MG63 (cell line): ENCODE measurements at regions not wholly inside any gene's neighbourhood (a gene's known extent, or its start where the extent isn't known, plus 50 kb on each side); places are given as distances from the start of the nearest gene placed in this dataset.

Source experiments
- DNase-seq: peaks from one replicate; pipeline ENCODE4 v3.0.0-alpha.2; 2020
- H3K27me3 ChIP-seq: fragments of 250-450 bp; sonication (Bioruptor Pico); 2 replicates; pipeline ENCODE4 v1.5.1; 2020; ENCODE audit warnings: mild to moderate bottlenecking, moderate library complexity
- H3K36me3 ChIP-seq: fragments of 250-450 bp; sonication (Bioruptor Pico); 2 replicates; pipeline ENCODE4 v1.5.1; 2020; ENCODE audit warnings: mild to moderate bottlenecking, moderate library complexity
- H3K4me3 ChIP-seq: fragments of 250-450 bp; sonication (Bioruptor Pico); 2 replicates; pipeline ENCODE4 v1.5.1; 2020; ENCODE audit warnings: mild to moderate bottlenecking, moderate library complexity
- H3K9me3 ChIP-seq: fragments of 250-450 bp; sonication (Bioruptor Pico); 2 replicates; pipeline ENCODE4 v1.5.1; 2020; ENCODE audit warnings: mild to moderate bottlenecking, moderate library complexity

DNA sequence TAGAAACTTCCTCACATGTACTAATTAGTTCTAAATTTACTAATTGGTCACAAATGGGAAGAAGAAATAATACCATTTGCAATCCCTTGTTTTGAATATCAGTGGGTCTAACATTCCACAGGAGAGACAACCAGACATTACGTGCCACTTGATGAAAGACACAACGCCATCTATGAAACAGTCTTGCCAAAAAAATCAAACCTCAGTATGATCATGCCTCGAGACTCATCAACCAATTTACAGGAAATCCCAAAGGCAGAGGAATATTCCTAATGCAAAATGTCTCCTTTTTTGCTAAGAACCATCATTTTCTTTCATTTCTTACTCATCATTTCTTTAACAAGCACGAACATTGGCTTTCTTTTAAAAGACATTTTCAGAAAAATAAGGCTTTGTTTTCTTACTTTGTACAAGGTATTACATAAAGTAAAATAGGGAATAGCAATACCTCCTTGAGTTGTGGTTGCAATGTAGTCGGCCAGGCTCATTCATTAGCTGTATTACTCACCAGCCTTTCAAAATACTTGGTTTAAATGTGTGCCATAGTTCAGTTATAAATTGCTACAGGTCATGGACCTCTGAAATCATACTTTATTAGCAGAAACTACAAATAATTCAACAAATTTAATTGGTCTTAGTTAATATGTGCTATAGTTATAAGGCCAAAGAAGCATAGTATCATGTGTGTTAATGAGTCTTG lies 436.2 kb upstream of the FLRT2 start:
- Histone ChIP-seq H3K9me3 (no peaks in the 10 kb centered on the region), H3K36me3 (no peaks in the 10 kb centered on the region), H3K4me3 (no peak overlapping the region), H3K27me3 (no peaks in the 10 kb centered on the region)
- DNase-seq, result no peak

DNA sequence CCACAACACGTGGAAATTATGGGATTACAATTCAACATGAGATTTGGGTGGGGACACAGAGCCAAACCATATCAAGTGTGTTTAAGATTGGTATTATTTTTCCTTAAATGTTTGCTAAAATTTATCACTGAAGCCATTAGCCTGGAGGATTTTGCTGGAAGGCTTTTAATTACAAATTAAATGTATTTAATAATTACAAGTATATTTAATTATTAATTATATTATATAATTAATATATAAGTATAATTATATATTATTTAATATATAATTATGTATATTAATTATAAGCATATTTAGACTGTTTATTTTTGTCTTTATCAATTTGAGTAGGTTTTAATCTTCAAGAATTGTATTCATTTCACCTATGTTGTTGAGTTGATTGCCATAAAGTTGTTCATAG lies 427.4 kb upstream of the FLRT2 start:
- no peaks in the 10 kb centered on the region for H3K36me3 ChIP-seq
- no peaks in the 10 kb centered on the region for H3K9me3 ChIP-seq
- H3K4me3 ChIP-seq, result no peak overlapping the region
- DNase-seq, result no peak
- H3K27me3 ChIP-seq, result no peaks in the 10 kb centered on the region

DNA sequence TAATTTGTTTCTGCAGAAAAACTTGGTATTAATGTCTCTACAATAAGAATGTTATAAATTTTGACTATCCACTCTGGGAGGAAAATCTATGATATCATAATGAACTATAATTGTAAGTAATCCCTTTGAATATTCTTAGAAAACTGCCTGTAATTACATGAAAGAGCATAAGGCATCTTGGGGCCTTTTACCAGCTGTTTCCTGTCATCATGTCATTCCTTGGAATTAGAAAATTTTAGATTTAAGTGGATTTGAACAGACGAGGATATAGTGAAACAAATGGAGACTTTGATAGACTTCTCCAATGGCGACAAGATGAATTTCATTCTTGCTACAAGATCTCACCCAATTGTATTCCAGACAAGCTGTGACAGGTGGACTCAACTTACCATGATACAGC lies 423.4 kb upstream of the FLRT2 start:
- no peaks in the 10 kb centered on the region for H3K27me3 ChIP-seq

DNA sequence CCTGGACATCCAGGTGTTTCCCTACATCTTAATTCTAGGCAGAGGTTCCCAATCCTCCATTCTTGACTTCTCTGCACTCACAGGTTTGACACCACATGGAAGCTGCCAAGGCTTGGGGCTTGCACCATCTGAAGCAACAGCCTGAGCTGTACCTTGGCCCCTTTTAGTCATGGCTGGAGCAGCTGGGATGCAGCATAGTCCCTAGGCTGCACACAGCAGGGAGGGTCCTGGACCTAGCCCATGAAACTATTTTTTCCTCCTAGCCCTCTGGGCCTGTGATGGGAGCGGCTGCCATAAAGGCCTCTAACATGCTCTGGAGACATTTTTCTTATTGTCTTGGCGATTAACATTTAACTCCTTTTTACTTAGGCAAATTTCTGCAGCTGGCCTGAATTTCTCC lies 417.2 kb upstream of the FLRT2 start:
- Histone ChIP-seq H3K4me3 (no peak overlapping the region), H3K27me3 (no peaks in the 10 kb centered on the region), H3K36me3 (no peaks in the 10 kb centered on the region), H3K9me3 (no peaks in the 10 kb centered on the region)
- DNase-seq, result no peak

More for the DNA sequence above, 423.4 kb upstream of the FLRT2 start:
- no peaks in the 10 kb centered on the region for H3K9me3 ChIP-seq
- no peaks in the 10 kb centered on the region for H3K36me3 ChIP-seq
- H3K4me3 ChIP-seq, result no peak overlapping the region
- no peak for DNase-seq

DNA sequence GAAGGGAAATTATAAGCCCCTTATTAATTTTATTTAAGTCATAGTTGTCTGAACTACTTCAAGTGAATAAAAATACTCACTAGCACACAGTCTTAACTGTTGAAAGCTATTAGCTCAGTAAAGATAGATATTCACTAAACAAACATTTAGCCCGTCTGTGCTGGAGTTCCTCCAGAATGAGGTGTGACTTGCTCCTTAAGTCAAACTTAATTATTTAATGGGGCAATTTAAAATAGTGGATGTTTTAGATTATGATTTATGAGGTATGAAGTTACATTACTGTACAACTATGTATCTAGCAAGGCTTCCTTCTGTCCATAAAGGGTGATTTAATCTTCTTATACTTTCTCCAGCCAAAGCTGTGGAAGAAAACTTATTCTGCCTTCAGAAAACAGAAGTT lies 414.0 kb upstream of the FLRT2 start:
- no peak for DNase-seq
- H3K36me3 ChIP-seq, result no peaks in the 10 kb centered on the region
- H3K9me3 ChIP-seq, result no peaks in the 10 kb centered on the region
- H3K4me3 ChIP-seq, result no peak overlapping the region
- H3K27me3 ChIP-seq, result no peaks in the 10 kb centered on the region

DNA sequence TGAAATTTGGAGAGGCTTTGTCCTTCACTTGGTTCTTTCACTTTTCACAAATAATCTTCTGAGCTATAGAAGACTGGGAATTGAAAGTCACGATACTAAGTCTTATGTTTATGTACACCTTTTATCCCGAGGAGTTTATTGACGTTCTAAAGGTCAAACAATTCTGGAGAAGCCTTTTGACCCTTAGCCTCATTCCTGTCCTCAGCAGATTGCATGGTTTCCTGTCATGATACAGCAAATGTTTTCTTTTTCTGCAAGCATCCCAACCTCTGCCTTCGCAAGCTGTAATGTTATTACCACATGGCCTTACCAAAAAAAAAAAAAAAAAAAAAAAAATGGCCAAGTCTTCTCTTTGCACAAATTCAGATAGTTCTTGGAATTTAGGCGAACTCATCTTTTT lies 411.7 kb upstream of the FLRT2 start:
- Histone ChIP-seq H3K36me3 (no peaks in the 10 kb centered on the region), H3K9me3 (no peaks in the 10 kb centered on the region), H3K4me3 (no peak overlapping the region), H3K27me3 (no peaks in the 10 kb centered on the region)
- DNase-seq, result no peak

- Histone ChIP-seq H3K9me3 (no peaks in the 10 kb centered on the region), H3K27me3 (no peaks in the 10 kb centered on the region), H3K4me3 (no peak overlapping the region), H3K36me3 (no peaks in the 10 kb centered on the region)
- DNase-seq, result no peak
Observed at GRCh38 chr14:85122690-85123089, 407.3 kb upstream of the FLRT2 start.

GRCh38 chr14:85123755-85124154 lies 406.2 kb upstream of the FLRT2 start:
- Histone ChIP-seq H3K36me3 (no peaks in the 10 kb centered on the region), H3K9me3 (no peaks in the 10 kb centered on the region), H3K4me3 (no peak overlapping the region), H3K27me3 (no peaks in the 10 kb centered on the region)
- no peak for DNase-seq

DNA sequence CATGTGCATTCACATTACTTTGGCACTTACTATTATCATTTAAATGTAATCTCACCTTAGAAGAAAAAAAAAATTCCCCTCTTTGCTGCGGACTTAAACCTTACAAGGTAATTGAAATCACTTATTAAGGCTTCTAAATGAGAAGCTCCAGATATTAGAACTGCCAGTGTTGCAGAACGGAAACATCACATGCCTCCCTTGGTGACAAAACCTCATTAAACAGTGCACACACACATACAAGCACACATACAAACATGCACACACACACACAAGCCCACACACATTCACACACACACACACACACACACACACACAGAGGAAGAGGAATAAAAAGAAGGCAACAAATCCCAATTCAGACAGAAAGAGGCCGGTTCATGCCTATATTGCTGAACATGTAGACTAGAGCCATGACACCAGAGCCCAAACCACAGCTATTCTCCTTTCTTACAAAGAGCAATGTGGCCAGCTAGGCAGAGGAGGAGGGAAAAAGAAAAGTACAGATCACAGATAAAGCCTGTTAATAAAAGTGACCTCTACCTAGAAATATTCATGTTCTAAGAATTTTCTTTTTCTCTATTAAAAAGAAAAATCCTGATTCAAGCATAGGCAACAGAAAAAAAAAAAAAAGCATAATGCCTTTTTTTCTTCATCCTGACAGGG lies 405.2 kb upstream of the FLRT2 start:
- H3K27me3 ChIP-seq, result no peaks in the 10 kb centered on the region
- no peak overlapping the region for H3K4me3 ChIP-seq
- DNase-seq, result no peak
- no peaks in the 10 kb centered on the region for H3K9me3 ChIP-seq
- no peaks in the 10 kb centered on the region for H3K36me3 ChIP-seq

DNA sequence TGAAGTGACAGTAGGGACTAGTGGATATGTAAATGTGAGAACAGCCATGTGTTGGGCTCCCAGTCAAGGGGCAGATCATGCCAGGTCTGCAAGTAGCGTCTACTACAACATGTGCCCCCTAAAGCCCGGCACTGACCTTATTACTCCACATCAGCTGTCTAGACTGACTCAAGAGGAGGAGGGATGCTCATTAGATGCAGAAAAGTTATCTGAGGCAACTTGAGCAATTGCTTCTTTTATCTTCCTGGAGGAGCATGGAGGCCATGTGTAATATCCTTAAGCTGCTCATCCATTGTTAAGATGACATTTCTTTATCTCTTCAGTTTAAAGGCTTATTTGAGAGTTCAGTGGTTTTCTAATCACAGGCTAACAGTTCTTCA lies 404.7 kb upstream of the FLRT2 start:
- H3K4me3 ChIP-seq, result no peak overlapping the region
- no peak for DNase-seq
- no peaks in the 10 kb centered on the region for H3K36me3 ChIP-seq
- H3K27me3 ChIP-seq, result no peaks in the 10 kb centered on the region
- H3K9me3 ChIP-seq, result no peaks in the 10 kb centered on the region

DNA sequence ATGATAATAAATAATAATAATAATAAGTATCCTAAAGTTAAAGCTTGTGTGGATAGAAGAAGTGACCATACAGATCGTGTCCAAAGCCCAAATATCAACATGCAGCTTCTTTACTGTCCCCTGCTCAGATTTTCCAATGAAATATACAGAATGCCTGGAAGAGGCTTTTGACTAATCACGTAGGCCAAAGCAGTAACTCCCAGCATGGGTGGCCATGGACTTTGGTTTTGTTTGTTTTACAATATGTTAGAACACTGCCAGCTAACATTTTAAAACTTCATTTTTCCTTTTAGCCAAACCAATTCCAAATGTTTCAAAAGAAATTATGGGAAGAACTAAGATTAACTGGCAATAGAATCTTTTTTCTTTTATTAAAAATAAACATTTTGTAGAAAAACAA lies 400.0 kb upstream of the FLRT2 start:
- no peaks in the 10 kb centered on the region for H3K9me3 ChIP-seq
- no peak for DNase-seq
- H3K36me3 ChIP-seq, result no peaks in the 10 kb centered on the region
- no peaks in the 10 kb centered on the region for H3K27me3 ChIP-seq
- H3K4me3 ChIP-seq, result no peak overlapping the region

DNA sequence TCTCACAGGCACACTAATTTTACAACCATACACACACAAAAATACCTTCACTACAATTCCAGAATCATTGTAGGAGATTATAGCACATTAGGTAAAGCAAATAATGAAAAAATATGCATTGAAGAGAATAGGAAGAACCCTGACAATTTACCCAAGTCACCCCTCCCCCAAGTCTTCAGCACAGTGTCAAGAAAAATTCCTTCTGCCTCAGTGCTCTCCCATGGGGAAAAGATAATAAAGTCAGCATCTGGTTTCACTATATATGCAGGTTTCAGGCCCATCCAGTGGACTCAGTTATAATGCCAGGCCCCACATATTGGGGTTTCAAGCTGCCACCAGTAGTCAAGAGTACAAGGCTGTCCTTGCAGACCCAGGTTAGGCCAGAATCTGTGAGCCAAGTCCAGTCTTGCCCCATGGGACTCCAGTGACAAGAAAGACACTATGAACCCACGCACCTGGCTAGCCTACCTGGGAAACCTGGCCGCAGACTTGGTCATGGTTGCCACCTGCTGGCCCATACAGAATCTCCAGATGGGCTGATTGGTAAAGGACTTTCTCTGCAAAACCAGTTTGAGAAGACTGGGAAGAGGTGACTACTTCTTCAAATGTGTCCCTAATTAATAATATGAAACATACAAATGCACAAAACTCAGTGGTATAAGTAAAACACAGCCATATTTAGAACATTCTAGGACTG lies 398.6 kb upstream of the FLRT2 start:
- Histone ChIP-seq H3K27me3 (no peaks in the 10 kb centered on the region), H3K4me3 (no peak overlapping the region), H3K9me3 (no peaks in the 10 kb centered on the region), H3K36me3 (no peaks in the 10 kb centered on the region)
- DNase-seq, result no peak

- no peak overlapping the region for H3K4me3 ChIP-seq
- H3K9me3 ChIP-seq, result no peaks in the 10 kb centered on the region
- no peaks in the 10 kb centered on the region for H3K27me3 ChIP-seq
- DNase-seq, result no peak
- H3K36me3 ChIP-seq, result no peaks in the 10 kb centered on the region
Observed at GRCh38 chr14:85142982-85143381, 387.0 kb upstream of the FLRT2 start.

GRCh38 chr14:85146779-85147178 lies 383.2 kb upstream of the FLRT2 start:
- H3K4me3 ChIP-seq, result no peak overlapping the region

DNA sequence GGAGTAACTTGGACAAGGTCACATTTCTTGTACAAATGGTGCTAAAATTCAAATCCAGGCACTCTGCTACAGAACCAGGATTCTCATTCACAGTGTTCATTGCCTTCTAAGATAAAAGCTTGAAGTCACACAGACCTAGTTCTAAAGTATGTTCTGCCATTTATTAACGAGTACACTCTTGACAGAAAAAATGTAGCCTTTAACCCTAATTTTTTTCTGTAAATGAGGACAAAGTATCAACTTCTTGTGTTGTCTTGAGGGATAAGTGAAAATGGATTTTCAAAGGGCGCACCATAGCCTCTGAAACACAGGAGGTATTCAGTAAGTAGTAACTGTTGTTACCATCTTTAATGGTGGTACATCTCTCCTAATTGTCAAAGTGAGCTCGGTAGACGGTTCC lies 379.8 kb upstream of the FLRT2 start:
- no peak for DNase-seq

More at GRCh38 chr14:85146779-85147178, 383.2 kb upstream of the FLRT2 start:
- Histone ChIP-seq H3K36me3 (no peaks in the 10 kb centered on the region), H3K27me3 (no peaks in the 10 kb centered on the region), H3K9me3 (no peaks in the 10 kb centered on the region)
- DNase-seq, result no peak

GRCh38 chr14:85154714-85155113 lies 375.2 kb upstream of the FLRT2 start:
- Histone ChIP-seq H3K36me3 (no peaks in the 10 kb centered on the region), H3K9me3 (no peaks in the 10 kb centered on the region), H3K27me3 (no peaks in the 10 kb centered on the region), H3K4me3 (no peak overlapping the region)
- DNase-seq, result no peak

More for the DNA sequence above, 379.8 kb upstream of the FLRT2 start:
- Histone ChIP-seq H3K9me3 (no peaks in the 10 kb centered on the region), H3K4me3 (no peak overlapping the region), H3K27me3 (no peaks in the 10 kb centered on the region), H3K36me3 (no peaks in the 10 kb centered on the region)

GRCh38 chr14:85156319-85156718 lies 373.6 kb upstream of the FLRT2 start:
- no peak overlapping the region for H3K4me3 ChIP-seq
- no peak for DNase-seq
- H3K36me3 ChIP-seq, result no peaks in the 10 kb centered on the region
- no peaks in the 10 kb centered on the region for H3K27me3 ChIP-seq
- no peaks in the 10 kb centered on the region for H3K9me3 ChIP-seq

DNA sequence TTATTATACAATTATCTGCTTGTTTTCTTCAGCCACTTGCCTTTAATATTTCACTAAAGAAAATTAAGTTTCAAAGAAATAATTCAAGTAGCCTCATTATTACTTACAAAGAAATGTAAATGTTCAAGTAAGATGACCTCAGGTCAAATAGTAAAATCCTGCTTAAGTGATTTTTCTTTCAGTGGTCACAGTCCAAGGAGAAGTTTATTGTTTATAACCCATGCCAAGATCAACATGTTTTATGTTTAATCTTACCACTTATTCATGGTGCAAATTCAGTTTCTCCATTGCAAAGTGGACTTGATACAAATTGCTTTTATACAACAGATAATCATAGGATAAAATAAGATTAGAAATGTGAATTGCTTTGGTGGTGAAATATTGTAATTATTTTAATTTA lies 370.2 kb upstream of the FLRT2 start:
- Histone ChIP-seq H3K36me3 (no peaks in the 10 kb centered on the region), H3K27me3 (no peaks in the 10 kb centered on the region), H3K4me3 (no peak overlapping the region), H3K9me3 (no peaks in the 10 kb centered on the region)
- no peak for DNase-seq
